ENCODE measurements at regions not wholly inside any gene's neighbourhood (a gene's known extent, or its start where the extent isn't known, plus 50 kb on each side); places are given as distances from the start of the nearest gene placed in this dataset.
A peak's percentile ranks its signal among the peaks of the same experiment; 100 is the strongest.

- no peak overlapping the region for H3K4me3 ChIP-seq
Observed at GRCh38 chr2:145845207-145845894, 1325.4 kb upstream of the ZEB2 start.

GRCh38 chr2:145841973-145842372 lies 1322.1 kb upstream of the ZEB2 start:
- Histone ChIP-seq H3K27ac (no peak overlapping the region), H3K9me3 (ENCODE audit: low read depth) (no peaks in the 10 kb centered on the region), H3K27me3 (no peaks in the 10 kb centered on the region), H3K4me1 (ENCODE audit: low read depth) (no peaks in the 10 kb centered on the region), H3K4me3 (no peak overlapping the region), H3K36me3 (no peaks in the 10 kb centered on the region)
- DNase-seq (ENCODE audit: low read depth in 1 of 2, low spot score in 1 of 2): peak in 1 of 2 donors; percentile 17
- no peak for TF ChIP-seq CTCF (IDR thresholded peaks at IDR 0.05; ENCODE audit: low read depth, low read length)

More at GRCh38 chr2:145845207-145845894, 1325.4 kb upstream of the ZEB2 start:
- Histone ChIP-seq H3K36me3 (no peaks in the 10 kb centered on the region), H3K27me3 (no peaks in the 10 kb centered on the region), H3K9me3 (ENCODE audit: low read depth) (no peaks in the 10 kb centered on the region), H3K4me1 (ENCODE audit: low read depth) (no peaks in the 10 kb centered on the region), H3K27ac (no peak overlapping the region)
- no peak for TF ChIP-seq CTCF (IDR thresholded peaks at IDR 0.05; ENCODE audit: low read depth, low read length)
- DNase-seq (ENCODE audit: low read depth in 1 of 2, low spot score in 1 of 2): peak in 1 of 2 donors; percentile 71

GRCh38 chr2:145836986-145837385 lies 1317.1 kb upstream of the ZEB2 start:
- no peak for TF ChIP-seq CTCF (IDR thresholded peaks at IDR 0.05; ENCODE audit: low read depth, low read length)
- DNase-seq (ENCODE audit: low read depth in 1 of 2, low spot score in 1 of 2): no peak

GRCh38 chr2:145835665-145836064 lies 1315.7 kb upstream of the ZEB2 start:
- no peaks in the 10 kb centered on the region for H3K36me3 ChIP-seq
- no peak overlapping the region for H3K27ac ChIP-seq
- no peak for DNase-seq (ENCODE audit: low read depth in 1 of 2, low spot score in 1 of 2)
- no peak overlapping the region for H3K4me3 ChIP-seq
- H3K9me3 ChIP-seq (ENCODE audit: low read depth): no peaks in the 10 kb centered on the region
- no peaks in the 10 kb centered on the region for H3K4me1 ChIP-seq (ENCODE audit: low read depth)
- no peaks in the 10 kb centered on the region for H3K27me3 ChIP-seq
- no peak for TF ChIP-seq CTCF (IDR thresholded peaks at IDR 0.05; ENCODE audit: low read depth, low read length)

More at GRCh38 chr2:145836986-145837385, 1317.1 kb upstream of the ZEB2 start:
- Histone ChIP-seq H3K4me3 (no peak overlapping the region), H3K9me3 (ENCODE audit: low read depth) (no peaks in the 10 kb centered on the region), H3K4me1 (ENCODE audit: low read depth) (no peaks in the 10 kb centered on the region), H3K36me3 (no peaks in the 10 kb centered on the region), H3K27me3 (no peaks in the 10 kb centered on the region), H3K27ac (no peak overlapping the region)

GRCh38 chr2:145832681-145833080 lies 1312.8 kb upstream of the ZEB2 start:
- no peak for TF ChIP-seq CTCF (IDR thresholded peaks at IDR 0.05; ENCODE audit: low read depth, low read length)
- Histone ChIP-seq H3K27me3 (no peaks in the 10 kb centered on the region), H3K27ac (no peak overlapping the region), H3K36me3 (no peaks in the 10 kb centered on the region), H3K4me1 (ENCODE audit: low read depth) (no peaks in the 10 kb centered on the region), H3K9me3 (ENCODE audit: low read depth) (no peaks in the 10 kb centered on the region), H3K4me3 (no peak overlapping the region)
- DNase-seq (ENCODE audit: low read depth in 1 of 2, low spot score in 1 of 2): no peak
